ENCODE measurements at regions not wholly inside any gene's neighbourhood (a gene's known extent, or its start where the extent isn't known, plus 50 kb on each side); places are given as distances from the start of the nearest gene placed in this dataset.

- peak overlapping the region in 1 of 12 donors; percentile 61 for H3K27ac ChIP-seq
- no peak overlapping the region for H3K4me3 ChIP-seq
- H3K27me3 ChIP-seq, result no peaks in the 10 kb centered on the region
- no peak for TF ChIP-seq POLR2A (IDR thresholded peaks at IDR 0.05)
- TF ChIP-seq, protein P1, sequence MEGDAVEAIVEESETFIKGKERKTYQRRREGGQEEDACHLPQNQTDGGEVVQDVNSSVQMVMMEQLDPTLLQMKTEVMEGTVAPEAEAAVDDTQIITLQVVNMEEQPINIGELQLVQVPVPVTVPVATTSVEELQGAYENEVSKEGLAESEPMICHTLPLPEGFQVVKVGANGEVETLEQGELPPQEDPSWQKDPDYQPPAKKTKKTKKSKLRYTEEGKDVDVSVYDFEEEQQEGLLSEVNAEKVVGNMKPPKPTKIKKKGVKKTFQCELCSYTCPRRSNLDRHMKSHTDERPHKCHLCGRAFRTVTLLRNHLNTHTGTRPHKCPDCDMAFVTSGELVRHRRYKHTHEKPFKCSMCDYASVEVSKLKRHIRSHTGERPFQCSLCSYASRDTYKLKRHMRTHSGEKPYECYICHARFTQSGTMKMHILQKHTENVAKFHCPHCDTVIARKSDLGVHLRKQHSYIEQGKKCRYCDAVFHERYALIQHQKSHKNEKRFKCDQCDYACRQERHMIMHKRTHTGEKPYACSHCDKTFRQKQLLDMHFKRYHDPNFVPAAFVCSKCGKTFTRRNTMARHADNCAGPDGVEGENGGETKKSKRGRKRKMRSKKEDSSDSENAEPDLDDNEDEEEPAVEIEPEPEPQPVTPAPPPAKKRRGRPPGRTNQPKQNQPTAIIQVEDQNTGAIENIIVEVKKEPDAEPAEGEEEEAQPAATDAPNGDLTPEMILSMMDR (IDR thresholded peaks at IDR 0.05), result no peak
- H3K9me3 ChIP-seq, result no peaks in the 10 kb centered on the region
- H3K4me1 ChIP-seq, result no peaks in the 10 kb centered on the region
- 63 to 70% (median 67%) methylated on average over 3 of the region's 3 CpGs for WGBS, 4 donors
- intact Hi-C loops (cut with DNase I), result loop anchor here in 1 of 10 donors (10.0 kb wide), 1 partner anchor 125 kb away; no protein-coding TSS in a partner anchor
- peak in 2 of 5 donors; percentile 22 to 41 for DNase-seq
- no peaks in the 10 kb centered on the region for H3K36me3 ChIP-seq
- peak in 3 of 4 donors; percentile 36 to 73 (median 61) for ATAC-seq
These were observed 987.9 kb downstream of the KCNMA1 start for GRCh38 chr10:76649723-76650127.

GRCh38 chr10:76649254-76649653 lies 988.4 kb downstream of the KCNMA1 start:
- H3K9me3 ChIP-seq, result no peaks in the 10 kb centered on the region
- H3K4me3 ChIP-seq, result no peak overlapping the region
- TF ChIP-seq POLR2A (IDR thresholded peaks at IDR 0.05), result no peak
- TF ChIP-seq, protein P1 (IDR thresholded peaks at IDR 0.05), result no peak
- DNase-seq (no peak), ATAC-seq (no peak)
- WGBS, 4 donors, result 80 to 92% (median 86%) methylated on average over 3 of the region's 3 CpGs
- H3K36me3 ChIP-seq, result no peaks in the 10 kb centered on the region
- H3K4me1 ChIP-seq, result no peaks in the 10 kb centered on the region
- no peaks in the 10 kb centered on the region for H3K27me3 ChIP-seq
- intact Hi-C loops (cut with DNase I), result loop anchor here in 1 of 10 donors (10.0 kb wide), 1 partner anchor 126 kb away; no protein-coding TSS in a partner anchor
- H3K27ac ChIP-seq, result peak overlapping the region in 1 of 12 donors; percentile 61

DNA sequence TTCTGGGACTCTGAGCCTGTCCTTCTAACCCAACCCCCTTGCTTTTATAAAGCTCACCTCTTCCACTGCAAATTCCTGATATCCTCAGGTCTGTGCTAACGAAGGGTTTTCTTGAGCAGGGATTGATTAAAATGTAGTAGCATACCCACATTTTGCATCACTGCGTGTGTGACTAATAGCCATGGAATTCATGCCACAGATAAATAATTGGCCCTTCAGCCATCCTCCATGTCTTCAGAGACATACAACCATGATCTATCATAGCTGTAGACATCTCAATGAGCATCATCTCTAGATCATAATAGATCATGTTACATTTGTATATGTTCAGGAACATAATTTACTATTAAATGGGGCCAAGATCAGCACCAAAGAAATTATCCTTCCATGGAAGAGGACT lies 990.3 kb downstream of the KCNMA1 start:
- DNase-seq, result no peak
- WGBS, 4 donors, result 74 to 83% (median 78%) methylated on average over 2 of the region's 2 CpGs
- no peaks in the 10 kb centered on the region for H3K27me3 ChIP-seq

GRCh38 chr10:76645341-76645740 lies 992.3 kb downstream of the KCNMA1 start:
- intact Hi-C loops (cut with DNase I), result loop anchor here in 1 of 10 donors (10.0 kb wide), 1 partner anchor 129 kb away; no protein-coding TSS in a partner anchor
- Histone ChIP-seq H3K36me3 (no peaks in the 10 kb centered on the region), H3K27ac (peak overlapping the region in 1 of 12 donors; percentile 77), H3K9me3 (no peaks in the 10 kb centered on the region), H3K27me3 (no peaks in the 10 kb centered on the region), H3K4me1 (no peaks in the 10 kb centered on the region), H3K4me3 (no peak overlapping the region)
- ATAC-seq (no peak), DNase-seq (no peak)
- WGBS, 4 donors, result 84 to 91% (median 86%) methylated on average over 3 of the region's 3 CpGs
- TF ChIP-seq, protein P1 (IDR thresholded peaks at IDR 0.05), result no peak
- TF ChIP-seq POLR2A (IDR thresholded peaks at IDR 0.05), result no peak

More for the DNA sequence above, 990.3 kb downstream of the KCNMA1 start:
- Histone ChIP-seq H3K4me1 (no peaks in the 10 kb centered on the region), H3K4me3 (no peak overlapping the region), H3K36me3 (no peaks in the 10 kb centered on the region), H3K27ac (peak overlapping the region in 1 of 12 donors; percentile 61), H3K9me3 (no peaks in the 10 kb centered on the region)
- intact Hi-C loops (cut with DNase I), result loop anchor here in 1 of 10 donors (10.0 kb wide), 1 partner anchor 128 kb away; no protein-coding TSS in a partner anchor
- ATAC-seq, result no peak
- TF ChIP-seq, protein P1 (IDR thresholded peaks at IDR 0.05), result no peak
- no peak for TF ChIP-seq POLR2A (IDR thresholded peaks at IDR 0.05)

All from heart left ventricle (tissue), 16 donors.